SKM-1 treated with dmso at 0.1 percent for 144 hours (cell line): ENCODE measurements at regions not wholly inside any gene's neighbourhood (a gene's known extent, or its start where the extent isn't known, plus 50 kb on each side); places are given as distances from the start of the nearest gene placed in this dataset.

Experiments used
- DNase-seq: peaks from one replicate; lab custom pipeline; 2025; ENCODE audit not compliant: unreplicated experiment; lab: John Stamatoyannopoulos, UW

DNA sequence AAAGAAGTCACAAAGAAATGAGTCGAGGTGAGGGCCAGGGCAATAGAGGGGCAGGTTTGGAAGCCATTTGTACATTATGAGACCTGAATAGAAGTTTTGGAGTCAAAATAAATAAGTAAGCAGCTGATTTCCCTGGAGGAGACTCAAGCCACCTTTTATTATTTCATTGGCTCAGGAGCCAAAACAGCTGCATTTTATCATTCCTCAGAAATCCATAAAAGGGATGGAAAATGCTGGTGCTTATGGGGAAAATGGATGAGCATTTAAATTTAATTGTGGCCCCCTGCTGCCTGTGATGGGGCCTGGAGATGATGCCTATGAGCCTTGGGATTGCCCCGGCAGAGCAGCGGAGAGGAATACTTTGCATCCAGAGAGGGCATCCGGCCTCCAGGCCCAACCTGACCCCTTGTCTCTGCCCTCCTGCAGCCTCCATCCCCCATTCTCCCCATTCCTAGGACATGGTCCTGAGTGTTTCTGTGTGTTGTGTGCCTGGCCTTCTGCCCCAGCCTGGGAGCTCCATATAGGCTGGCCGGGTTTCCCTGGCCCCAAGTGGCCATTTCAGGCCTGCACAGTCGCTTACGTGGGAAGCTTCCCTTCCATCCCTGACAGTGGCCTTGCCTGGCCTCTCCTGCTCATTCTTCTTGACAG, 296.8 kb upstream of the ZMIZ1 start:
- DNase-seq = no peak

DNA sequence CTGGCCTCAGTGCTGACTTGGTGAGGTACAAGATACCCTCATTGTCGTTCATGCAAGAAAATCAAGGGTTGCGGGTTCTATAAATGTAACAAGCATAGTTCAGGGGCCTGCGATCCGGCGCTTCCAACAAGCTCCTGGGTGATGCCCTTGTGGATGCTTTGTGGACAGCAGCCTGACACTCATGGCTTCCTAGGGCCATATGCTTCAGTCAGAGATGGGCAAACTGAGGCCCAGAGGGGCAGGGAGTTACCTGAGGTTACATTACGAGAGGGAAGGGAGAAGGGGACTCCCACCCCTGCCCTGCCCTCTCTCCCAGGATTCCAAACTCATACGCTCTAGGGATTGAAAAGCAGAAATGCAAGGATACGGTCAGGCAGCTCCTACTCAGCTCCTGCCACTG, 296.3 kb upstream of the ZMIZ1 start:
- DNase-seq = no peak

DNA sequence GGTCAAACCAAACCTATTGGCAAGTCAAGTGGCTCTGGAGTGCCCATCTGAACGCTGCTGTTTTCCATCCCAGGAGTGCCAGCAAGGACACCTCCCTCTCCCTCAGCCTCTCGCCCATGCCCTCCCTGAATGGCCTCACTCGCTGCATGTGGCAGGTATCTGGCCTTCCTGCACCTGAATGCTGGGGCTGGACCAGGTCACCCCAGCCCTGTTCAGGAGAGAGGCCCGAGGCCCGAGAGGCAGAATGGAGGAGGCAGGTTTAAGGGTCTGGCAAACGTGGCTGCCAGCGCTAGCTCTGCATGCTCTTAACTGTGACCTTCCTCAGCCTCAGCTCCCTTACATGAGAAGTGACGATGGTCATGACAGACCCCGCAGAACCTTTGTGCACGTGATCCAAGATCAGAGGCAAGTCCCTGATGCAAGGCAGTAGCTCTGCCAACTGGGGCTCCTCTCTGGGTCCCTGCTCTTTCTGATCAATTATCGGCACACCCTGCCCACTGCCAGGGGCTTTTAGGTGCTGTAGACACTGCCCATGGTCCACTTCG, 295.7 kb upstream of the ZMIZ1 start:
- no peak for DNase-seq

DNA sequence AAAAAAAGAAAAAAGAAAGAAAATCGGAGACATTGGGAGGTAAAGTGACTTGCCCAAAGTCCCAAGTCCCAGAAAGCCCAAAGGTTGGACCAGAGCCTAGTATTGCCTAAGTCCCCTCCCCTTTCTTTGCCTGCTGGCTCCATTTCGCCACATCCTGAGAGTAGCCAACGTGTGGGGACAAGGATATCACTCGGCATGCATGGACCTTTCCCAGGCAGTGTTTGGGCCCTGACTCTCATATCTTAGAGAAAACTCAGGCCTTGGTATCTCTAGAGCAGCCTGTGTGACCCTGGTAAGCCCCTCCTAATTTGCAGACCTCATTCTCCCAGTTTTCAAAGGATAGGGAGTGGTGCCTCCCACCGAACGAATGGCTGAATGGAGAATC, 294.2 kb upstream of the ZMIZ1 start:
- no peak for DNase-seq

DNA sequence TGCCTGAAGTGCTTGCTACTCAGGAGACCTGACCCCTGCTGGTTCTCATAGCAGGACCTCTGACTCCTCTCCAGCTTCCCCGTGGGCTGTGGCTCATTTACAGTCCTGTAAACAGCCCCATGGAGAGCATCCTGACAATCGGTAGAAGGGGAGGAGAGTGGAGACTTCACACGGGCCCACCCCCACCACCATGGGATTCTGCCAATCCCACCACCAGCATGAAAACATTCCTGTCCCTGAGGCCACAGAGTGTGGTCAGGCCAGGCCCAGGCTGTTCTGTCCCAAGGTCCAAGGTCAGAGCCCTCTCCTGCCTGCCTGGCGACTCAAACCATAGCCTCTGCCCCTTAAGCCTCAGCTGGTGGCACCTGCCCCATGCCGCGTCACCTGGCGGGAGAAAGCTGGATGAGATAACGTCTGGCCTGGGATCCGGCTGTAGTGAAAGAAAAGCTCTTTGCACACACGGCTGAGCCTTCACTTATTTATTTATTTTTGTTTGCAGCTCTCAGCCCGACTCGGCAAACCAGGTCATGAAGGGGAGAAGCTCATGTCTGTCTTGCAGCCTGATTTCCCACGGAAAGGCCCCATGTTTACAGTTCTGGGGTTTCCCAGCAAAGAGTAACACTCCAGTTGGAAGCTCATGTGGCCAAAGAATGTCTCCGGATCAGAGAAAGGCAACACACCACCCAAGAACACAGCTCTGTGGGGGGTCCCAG, 293.6 kb upstream of the ZMIZ1 start:
- DNase-seq = no peak

DNA sequence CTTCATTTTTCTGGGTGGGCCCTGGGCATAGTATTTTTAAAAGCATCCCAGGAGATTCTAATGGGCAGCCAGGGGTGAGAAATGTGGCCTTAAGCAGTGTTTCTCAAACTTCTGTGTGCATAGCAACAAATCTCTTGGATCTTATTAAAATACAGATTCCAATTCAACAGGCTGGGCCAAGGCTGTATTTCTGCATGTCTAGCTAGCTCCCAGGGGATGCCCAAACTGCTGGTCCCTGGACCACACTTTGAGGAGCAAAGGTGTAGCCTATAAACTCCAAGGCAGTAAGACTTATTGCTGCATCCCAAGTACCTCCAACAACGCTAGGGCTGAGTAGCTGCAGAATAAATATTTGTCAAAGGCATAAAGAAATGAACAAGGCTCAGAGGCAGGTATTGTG, 292.9 kb upstream of the ZMIZ1 start:
- DNase-seq = no peak

DNA sequence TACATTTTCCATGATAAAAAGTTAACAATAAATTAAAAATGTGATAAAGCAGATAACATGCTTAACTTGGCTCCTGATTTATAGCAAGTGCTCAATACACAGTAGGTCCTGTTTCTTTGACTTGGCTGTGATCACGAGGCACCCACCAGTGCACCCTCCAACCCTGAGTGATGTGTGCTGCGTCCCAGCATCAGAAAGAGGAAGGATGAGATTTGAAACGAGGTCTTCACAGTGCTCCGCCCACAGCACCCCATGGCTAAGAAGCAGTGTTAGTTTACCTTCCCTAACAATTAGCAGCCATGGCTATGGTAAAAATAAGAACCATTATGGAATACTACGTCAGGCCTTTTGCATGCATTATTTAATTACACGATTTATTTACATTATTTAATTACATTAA, 292.0 kb upstream of the ZMIZ1 start:
- peak; percentile 5 for DNase-seq

DNA sequence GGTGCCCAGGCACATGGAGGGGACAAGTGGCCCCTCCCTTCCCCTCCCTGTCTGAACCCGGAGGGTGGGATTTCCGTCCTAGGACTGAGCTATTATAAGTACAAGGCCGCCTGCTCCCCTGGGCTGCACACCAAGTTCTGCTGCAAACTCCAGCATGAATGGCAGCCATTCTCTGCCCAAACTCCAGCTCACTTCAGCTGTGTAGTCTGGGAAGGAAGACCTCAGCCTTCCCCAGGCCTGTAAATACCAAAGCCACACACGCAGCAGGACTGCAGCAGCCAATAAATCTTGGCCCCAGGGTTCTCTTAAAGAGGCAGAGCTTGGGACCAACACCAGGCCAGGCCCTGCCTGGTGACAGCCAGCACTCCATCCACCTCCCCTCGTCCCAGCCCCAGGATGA, 291.3 kb upstream of the ZMIZ1 start:
- no peak for DNase-seq

DNA sequence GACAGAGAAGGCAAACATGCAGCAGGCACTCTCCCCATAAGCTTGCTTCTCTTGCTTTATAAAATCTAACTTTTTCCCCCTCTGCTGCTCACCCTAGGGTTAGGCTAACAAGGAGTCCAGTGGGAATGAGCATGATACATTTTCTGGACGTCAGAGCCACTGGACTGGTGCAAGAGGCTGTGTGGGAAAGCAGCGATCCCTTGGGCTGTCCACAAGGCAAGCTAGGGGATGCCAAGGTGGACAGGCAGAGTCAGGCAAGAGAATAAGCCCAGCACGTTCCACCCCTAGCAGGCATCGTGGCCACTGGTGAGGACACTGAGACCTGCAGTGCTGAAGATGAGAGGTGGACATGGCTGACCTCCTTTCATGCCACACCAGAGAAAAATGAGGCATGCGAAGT, 290.9 kb upstream of the ZMIZ1 start:
- no peak for DNase-seq

DNA sequence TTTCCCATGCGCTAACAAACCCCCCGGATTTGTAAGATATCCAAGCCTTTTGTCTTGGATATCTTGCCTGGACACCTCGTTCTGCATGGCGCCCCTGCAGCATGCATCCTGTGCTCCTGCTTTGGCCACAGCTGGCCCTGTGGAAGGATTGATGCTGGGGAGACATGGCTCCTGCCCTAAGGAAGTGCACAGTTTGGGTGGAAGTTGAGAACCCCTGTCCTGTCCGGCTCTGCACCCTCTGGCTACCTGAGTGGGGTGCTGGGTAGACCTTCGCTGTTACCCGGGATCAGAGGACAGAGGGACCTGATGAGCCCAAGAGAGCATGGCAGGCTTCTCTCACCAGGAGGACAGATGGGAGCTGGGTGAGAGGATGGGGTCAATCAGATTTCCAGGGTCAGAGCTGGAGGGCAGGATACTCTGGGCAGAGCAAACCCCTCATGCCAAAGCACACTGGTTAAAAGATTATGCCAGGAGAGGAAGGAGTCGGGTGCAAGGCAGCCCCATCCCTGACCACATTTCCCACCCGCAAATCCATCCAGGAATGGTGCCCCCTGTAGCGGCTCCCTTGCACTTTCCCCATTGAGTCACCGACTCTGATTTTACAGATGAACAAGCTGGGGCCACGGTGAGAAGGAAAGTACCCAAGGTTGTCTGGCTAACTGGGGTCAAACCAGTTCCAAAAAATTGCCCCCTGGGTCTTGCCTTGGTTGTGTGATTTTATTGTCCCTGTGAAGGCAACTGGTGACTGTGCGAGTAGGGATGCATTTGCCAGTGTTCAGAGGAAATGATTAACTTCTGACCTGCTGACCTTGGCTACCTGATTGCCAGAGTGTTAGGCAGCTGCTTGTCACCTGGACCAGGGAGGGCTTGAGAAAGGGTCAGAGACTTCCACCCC, 290.1 kb upstream of the ZMIZ1 start:
- DNase-seq = no peak

DNA sequence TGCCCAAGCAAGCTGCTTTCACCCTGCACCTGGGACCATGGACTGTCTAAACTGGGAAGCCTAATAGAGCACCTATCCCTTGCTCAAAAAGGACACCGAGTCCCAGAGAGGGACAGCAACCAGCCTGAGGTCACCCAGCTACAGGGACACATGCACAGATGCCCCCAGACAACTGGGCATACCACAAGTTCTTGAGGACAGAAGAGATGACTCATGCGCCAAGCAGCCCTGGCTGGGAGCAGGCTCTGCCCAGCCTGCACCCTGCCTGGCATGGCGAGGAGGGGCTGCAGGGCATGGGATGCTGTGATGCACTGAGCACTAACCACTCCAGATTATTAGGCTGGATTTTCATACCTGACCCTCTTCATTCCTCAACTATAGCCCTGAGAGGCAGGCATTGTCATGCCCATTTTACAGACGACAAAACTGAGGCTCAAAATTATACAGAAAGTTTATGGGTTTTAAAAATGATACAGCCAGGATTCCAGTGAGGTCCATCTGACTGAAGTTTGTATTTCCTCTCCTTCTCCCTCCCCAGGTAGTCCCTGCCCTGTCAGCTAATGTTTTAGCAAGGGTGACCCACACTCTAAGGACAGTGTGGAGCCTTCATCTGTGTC, 289.3 kb upstream of the ZMIZ1 start:
- no peak for DNase-seq

DNA sequence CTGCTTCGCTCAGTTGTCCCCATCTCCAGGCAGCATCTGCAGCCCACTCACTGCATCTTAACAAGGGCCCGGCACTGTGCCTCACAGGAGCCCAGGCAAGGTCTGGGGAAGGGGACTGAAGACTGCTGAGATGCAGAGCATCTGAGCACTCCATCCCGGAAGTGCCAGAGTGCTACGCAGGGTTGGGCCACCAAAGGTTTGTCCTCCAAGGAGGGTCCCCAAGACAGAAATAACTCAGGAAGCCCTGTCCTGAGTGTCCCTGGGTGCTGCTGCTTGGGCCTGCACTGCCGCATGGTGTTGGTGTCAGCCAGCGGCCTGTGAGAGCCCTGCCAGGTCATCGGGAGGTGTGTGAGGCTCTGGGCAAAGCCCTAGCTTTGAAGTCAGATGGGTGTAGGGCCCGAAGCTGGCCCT, 288.2 kb upstream of the ZMIZ1 start:
- DNase-seq = no peak

DNA sequence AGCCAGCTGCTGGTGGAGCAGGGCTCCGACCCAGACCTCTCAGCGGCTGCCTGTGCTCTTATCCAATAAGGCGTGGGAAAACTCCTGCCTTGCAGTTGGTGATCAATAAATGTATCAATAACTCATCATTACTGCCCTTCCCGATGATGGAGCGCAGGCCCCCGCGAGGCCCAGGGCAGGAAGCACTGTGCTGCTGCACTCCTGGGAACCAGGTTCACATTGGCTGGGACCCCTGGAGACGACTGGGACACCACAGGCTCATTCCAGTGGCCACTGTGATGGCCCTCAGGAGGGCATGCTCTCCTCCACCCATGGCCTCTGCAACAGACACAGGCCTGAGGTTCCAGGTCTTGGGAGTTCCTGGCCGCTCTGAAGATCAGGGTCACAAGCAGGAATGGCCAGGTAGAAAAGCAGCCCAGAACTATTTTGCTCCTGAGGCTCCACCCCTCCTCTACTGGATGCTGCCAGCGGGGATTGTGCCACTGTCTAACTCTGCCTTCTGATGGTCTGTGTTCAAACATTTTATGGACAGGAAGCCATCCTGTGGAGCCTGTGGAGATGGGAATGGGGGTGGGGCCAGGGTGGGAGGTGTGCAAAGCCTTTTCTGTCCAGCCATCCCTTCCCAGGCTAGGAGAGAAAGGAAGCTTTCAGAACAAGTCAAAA, 287.4 kb upstream of the ZMIZ1 start:
- no peak for DNase-seq

DNA sequence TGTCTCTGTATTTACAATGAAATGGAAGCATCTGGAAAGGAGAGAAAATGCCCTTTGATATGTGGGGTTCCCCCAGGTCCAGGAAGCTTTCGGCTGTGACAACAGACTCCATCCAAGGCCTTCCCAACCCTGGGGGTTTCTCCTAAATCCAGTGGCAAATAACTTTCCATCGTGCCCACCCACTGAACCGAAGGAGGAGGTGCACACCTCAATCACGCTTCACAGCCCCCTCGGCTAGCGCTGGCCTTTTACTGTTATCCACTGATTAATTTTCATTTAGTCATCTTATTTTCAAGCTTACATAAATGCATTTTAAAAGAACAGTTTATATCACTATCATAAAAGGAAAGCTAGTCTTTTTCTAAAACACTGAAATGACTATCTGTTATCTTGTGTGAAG, 286.8 kb upstream of the ZMIZ1 start:
- no peak for DNase-seq

DNA sequence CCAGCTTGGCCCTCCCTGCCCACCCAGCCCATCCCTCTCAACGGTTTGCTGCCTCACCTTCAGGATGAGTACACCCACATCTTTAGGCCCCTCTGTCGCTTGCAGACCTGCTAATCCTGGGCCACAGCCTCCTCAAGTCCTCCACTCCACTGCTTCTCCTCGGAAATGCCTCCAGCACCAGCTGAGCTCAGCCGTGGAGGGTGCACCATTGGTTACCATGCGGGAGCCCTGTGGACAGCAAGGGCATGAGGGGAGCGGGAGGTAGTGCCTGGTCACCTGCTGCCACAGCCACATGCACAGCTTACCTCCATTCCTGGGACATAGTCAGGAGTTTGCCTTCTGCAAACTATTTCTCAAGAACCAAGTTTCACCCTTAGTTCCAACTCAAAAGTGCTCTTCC, 286.3 kb upstream of the ZMIZ1 start:
- no peak for DNase-seq

DNA sequence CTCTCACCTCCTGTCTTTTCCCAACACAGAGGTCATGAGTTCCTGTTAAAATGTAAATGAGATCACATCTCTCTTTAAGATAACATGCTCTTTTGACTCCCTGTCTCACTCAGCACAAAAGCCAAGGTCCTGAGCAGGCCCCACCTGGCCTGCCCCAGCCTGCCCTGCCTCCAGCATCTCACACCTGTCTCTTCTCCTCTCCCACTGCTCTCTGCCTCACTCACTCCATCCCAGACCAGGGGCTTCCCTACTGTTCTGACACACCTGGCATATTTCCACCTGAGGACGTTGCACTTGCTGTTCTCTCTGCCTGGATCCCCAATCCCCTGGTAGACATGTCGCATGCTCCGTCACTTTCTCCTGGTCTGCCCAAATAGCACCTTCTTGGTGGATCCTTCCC, 285.0 kb upstream of the ZMIZ1 start:
- DNase-seq = no peak

DNA sequence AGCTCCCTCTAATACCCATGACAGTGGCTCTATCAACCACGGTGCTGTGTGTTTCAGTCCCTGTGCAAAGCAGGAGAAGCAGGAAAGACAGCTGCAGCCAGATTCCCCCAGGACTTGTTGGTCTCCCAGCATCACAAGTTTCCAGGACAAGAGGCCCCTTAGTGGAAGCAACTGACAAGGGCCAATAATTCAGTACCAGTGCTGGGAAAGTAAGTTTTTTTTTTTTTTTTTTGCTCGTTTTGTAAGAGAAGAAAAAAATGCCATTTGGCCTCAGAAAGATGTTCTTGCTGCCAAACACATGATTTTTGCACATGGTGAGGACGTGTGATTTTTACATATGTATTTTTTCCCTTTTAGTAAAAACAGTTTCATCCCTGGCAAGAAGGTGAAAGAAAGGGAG, 284.2 kb upstream of the ZMIZ1 start:
- DNase-seq = no peak

DNA sequence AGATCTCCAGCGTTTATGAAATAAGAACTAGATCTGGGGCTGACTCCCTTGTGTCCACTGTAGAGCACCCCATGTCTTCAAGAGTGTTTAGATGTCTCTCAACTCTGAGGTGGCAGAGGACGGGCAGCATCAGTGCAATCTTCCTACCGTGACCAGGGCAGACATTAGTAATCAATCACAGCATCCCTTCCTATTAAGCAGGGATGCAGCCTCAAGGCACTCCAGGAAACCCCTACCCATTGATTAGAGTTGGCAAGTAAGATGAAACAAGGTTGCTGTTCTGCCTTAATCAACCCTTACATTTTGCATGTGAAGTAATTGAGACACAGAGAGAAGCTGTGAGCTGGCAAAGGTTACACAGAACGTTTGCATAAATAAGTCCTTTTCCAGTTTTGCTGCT, 283.7 kb upstream of the ZMIZ1 start:
- DNase-seq = no peak

DNA sequence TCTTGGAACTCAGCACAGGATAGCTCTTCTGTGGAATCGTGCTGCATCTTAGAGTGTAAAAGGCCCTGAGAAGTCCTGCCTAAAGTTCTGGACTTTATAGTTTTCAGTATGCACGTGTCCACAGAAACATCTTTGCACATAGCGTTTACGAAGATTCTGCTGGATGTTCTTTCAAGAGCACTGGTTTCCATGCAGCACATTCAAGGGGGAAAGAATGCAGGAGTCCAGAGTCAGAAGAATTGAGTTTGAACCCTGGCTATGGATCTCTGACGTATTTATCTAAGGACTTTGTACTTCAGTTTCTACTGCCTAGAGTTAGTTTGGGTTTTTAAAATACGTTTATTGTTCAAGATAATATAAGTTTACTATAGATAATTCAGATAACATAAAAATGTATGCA, 282.8 kb upstream of the ZMIZ1 start:
- no peak for DNase-seq

DNA sequence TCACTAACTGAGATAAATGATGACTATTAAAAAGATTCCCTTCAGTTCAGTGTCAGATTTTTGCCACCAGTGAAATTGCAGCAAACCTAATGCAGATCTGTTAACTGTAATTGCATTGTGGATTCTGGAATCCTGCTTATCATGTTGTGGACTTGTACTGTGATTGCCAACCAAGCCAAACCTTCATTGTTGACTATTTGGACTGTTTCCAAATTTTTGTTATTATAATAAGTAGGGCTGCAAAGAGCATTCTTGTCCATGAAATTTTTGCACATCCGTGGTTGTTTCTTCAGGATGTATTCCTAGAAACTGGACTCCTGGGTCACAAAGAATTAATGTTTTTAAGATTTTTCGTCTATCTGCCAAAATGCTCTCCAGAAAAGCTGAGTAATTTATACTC, 281.6 kb upstream of the ZMIZ1 start:
- no peak for DNase-seq
